ENCODE measurements at regions not wholly inside any gene's neighbourhood (a gene's known extent, or its start where the extent isn't known, plus 50 kb on each side); places are given as distances from the start of the nearest gene placed in this dataset.

DNA sequence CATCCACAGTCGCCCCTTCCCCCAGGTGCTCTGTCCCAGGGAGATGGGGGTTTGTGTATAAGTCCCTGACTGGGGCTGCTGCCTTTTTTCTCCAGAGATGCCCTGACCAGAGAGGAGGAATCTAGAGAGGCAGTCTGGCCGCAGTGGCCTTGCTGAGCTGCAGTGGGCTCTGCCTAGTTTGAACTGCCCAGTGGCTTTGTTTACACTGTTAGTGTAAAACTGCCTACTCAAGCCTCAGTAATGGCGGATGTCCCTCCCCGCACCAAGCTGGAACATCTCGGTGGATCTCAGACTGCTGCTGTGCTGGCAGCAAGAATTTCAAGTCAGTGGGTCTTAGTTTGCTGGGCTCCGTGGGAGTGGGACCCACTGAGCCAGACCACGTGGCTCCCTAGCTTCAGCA is 102.6 kb upstream of the GIMD1 start:
- no peak for TF ChIP-seq MYC (IDR thresholded peaks at IDR 0.05; ENCODE audit: low read depth, low read length)
- TF ChIP-seq MYC (CRISPR knock-in tag; IDR thresholded peaks at IDR 0.05; ENCODE audit: borderline replicate concordance, low read depth): no peak
- TF ChIP-seq CBX8 (IDR thresholded peaks at IDR 0.05; ENCODE audit: borderline replicate concordance, extremely low read depth, low read depth, low read length, poor library complexity, severe bottlenecking): no peak
